GOT3 (cell line): ENCODE measurements at regions not wholly inside any gene's neighbourhood (a gene's known extent, or its start where the extent isn't known, plus 50 kb on each side); places are given as distances from the start of the nearest gene placed in this dataset.

Source experiments
- DNase-seq: peaks from one replicate; lab custom pipeline; 2025; ENCODE audit warnings: mixed read lengths; lab: John Stamatoyannopoulos, UW

DNA sequence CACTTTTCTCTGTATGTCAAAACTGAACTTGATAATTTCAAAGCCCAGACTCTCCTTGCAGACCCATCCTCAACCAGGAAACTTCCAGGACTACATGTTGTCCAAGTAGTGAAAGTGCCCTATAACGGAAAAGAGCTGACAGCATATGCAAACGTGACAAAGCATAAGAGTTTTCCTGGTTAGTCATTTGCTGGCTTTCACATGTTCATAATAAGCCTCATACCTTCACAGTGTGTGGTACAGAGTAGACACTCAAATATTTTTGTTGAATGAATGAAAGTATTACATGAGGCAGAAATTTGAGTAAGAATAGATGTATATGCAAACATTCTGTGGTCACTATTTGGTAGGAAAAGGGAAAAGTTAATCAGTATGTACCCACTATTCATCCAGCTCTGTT lies 473.3 kb downstream of the MRPL39 start:
- no peak for DNase-seq

DNA sequence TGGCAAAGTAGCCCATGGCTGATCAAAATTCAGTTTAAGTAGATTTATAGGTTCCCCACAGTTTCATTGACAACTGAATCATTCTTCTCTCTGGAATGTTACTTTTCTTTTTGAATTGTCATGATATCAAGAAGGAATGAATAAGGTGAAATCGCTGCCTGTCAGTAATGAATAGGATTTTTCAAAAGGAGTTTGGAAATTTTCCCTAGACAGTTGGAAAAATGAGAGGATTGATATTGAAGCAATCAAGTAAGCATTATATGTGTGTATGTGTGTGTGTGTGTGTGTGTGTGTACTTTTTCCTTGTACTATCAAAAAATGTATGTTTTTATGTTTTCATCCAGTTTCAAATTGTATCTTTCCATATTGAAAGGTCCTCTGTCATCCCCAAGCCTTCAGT lies 479.5 kb downstream of the MRPL39 start:
- DNase-seq = no peak

DNA sequence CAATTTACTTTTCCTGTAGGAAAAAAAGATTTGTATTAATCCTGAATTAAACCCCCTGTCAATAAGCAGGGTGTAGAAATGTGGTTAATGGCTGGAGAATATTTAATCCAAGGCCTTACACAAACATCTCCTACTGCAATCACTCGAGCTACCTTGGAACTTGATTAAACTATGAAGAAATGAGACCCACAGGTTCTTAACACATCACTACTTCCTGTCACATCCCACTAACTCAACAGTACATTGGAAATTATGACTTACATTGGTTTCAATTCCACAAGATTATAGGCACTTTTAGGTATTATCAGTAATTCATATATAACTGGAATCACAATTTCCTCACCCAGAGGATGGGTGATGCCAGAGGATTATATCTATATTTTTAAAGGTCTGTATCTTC lies 480.3 kb downstream of the MRPL39 start:
- no peak for DNase-seq

GRCh38 chr21:25126564-25126963 lies 480.7 kb downstream of the MRPL39 start:
- DNase-seq = no peak

- no peak for DNase-seq
Measured at GRCh38 chr21:25118648-25119047, 488.6 kb downstream of the MRPL39 start.

DNA sequence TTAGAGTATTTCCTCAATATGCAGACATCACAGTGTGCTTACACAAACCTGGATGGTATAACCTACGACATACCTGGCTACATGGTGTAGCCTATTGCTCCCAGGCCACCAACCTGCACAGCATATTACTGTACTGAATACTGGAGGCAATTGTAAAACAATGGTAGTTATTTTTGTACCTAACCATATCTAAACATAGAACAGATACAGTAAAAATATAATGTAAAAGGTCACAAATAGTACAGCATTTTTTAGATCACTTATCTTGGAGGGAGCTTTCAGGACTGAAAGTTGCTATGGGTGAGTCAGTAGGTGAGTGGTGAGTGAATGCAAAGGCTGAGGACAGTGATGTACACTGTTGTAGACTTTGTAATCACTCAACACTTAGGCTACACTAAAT lies 492.3 kb downstream of the MRPL39 start:
- no peak for DNase-seq

- no peak for DNase-seq
Measured at GRCh38 chr21:25107708-25108107, 499.6 kb downstream of the MRPL39 start.

- DNase-seq = no peak
Measured at GRCh38 chr21:25103500-25104207, 503.6 kb downstream of the MRPL39 start.

GRCh38 chr21:25097648-25098047 lies 509.6 kb downstream of the MRPL39 start:
- DNase-seq = no peak

DNA sequence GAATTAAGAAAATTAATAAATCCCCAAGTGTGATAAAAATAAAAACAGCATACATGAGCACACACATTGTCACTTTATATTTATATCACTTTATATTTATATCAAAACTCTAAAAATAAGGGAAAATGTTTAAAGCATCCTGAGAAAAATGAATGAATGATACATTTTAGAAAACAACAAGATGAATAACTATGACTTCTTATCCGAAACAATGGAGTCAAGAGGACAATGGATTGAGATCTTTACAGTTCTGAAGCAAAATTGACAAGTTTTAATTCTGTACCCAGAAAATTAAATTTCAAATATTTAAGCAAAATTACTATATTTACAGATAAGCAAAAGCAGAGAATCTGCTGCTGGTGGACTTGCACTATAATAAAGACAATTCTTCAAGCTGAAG lies 512.6 kb downstream of the MRPL39 start:
- DNase-seq = no peak

DNA sequence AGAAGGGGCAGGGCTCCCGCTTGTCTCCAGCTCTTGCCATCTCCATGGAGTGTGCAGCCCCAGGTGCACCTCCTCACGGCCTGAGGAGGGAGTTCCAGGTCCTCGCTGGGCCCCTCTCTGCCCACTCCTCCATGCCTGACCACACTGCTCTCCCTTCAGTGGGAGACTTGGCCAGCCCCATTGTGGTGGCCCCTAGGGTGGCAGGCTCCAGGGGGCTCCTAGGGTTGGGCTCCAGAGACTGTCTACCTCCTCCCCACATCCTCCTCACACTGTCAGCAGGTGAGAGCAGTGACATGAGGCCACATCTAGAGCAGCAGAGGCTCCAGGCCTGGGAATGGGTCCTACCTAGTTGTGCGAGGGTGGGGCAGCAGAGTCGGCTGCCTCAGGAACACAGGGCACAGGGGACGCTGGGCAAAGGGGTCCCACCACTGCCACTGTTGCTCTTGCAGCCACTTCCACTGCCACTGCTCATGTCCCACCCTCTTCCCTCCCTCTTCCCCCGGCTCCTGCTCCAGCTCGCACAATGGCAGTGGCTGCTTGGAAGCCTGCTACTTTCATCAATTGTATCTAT lies 514.8 kb downstream of the MRPL39 start:
- no peak for DNase-seq

GRCh38 chr21:25081096-25081495 lies 526.2 kb downstream of the MRPL39 start:
- no peak for DNase-seq

GRCh38 chr21:25080661-25081060 lies 526.6 kb downstream of the MRPL39 start:
- no peak for DNase-seq

- no peak for DNase-seq
Measured at GRCh38 chr21:25080141-25080540, 527.1 kb downstream of the MRPL39 start.

GRCh38 chr21:25079053-25079452 lies 528.2 kb downstream of the MRPL39 start:
- DNase-seq = no peak

- DNase-seq = no peak
Measured at GRCh38 chr21:25062061-25062460, 545.2 kb downstream of the MRPL39 start.

DNA sequence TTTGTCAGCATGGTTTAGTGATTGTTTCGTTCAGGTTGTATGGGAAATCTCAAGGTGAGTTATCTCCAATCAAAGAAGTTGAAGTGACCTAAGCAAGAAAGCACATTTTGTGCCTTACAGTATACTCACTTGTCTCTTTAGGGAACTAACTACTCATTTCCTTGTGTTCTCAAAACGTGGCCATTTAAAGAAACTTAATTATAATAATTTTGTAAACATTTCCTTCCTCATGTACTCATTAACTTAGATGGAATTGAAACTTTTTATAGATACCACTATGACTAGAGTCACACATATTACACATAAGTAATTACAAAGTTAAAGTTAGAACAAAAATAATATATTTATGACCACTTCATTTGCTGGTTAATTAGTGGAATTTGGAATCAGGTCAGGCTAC lies 552.6 kb downstream of the MRPL39 start:
- no peak for DNase-seq

DNA sequence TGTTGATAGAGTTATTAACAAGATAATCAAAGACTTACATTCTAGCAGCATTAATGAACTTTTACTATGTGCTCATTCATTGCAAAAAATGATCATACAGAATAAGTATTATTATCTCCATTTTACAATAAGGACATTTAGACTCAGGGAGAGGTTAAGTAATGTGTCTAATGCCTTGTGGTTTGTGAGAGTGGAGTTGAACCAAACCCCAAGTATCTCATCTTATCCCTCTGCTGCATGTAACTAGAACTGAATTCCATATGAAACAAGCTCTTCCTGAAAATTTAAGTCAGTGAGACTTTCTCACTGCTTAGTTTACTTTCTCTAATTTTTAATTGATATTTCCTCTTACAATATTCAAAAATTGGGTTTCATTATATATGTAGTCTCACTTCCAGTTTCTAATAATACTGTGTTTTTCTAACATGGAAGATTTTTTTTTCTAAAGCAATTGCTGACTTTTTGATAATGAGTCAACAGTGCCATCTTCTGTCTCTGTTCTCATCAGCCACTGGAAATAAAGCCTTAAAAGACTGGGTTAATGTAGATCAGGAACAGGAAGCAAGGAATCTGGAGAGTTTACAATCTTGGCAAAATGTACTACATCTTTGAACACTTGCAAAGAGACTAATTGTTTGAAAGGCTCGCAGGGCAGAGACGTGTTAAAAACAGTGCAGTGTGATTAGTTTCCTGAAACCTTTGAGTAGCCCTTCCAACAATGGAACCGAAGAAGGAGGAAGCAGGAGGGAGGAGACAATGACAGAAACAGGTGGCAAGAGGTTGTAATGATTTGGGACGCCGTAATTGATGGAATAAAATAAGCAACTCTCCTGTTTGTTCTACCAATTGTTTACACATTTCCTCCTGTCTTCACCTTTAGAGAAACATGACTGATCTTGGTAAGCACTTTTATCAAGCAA lies 567.6 kb downstream of the MRPL39 start:
- DNase-seq = no peak

DNA sequence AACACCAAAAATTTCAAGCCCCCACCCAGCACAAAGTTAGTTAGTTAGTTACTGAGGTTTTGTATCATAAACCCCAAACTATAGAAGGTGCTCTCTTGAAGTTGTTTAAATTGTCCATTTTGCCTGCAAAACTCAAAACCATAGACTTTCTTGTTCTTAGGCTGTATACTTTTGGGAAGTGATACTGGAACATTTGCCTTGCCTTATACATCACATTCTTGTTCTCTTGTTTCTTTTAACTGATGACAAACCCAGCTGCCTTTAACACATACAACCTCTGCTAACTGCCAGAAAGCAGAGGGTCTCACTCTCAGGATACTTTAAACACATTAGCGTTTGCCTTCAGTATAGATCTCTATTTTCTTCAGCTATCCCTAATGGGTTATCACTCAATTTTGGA lies 570.5 kb downstream of the MRPL39 start:
- DNase-seq = no peak

- DNase-seq = no peak
Measured at GRCh38 chr21:25031750-25032149, 575.5 kb downstream of the MRPL39 start.

DNA sequence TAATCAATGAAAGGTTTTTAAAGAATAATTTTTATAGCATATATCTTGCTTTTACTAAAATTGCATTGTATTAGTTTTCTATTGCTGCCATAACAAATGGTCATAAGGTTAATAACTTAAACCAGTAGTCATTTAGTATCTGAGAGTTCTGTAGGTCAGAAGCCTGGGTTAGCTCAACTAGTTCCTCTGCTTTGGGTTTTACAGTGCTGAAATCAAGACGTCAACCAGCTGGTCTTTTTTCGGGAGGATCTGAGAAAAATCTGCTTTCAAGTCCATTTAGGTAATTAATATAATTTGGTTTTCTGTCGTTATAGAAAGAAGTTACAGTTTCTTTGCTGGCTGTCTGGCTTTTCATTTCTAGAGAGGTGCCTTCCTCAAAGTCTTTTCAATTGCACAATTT lies 577.7 kb downstream of the MRPL39 start:
- DNase-seq = no peak

GRCh38 chr21:25025596-25025995 lies 581.7 kb downstream of the MRPL39 start:
- DNase-seq = no peak

- no peak for DNase-seq
Measured at GRCh38 chr21:25024639-25025038, 582.6 kb downstream of the MRPL39 start.
